ENCODE measurements at regions not wholly inside any gene's neighbourhood (a gene's known extent, or its start where the extent isn't known, plus 50 kb on each side); places are given as distances from the start of the nearest gene placed in this dataset.
A peak's percentile ranks its signal among the peaks of the same experiment; 100 is the strongest.

DNA sequence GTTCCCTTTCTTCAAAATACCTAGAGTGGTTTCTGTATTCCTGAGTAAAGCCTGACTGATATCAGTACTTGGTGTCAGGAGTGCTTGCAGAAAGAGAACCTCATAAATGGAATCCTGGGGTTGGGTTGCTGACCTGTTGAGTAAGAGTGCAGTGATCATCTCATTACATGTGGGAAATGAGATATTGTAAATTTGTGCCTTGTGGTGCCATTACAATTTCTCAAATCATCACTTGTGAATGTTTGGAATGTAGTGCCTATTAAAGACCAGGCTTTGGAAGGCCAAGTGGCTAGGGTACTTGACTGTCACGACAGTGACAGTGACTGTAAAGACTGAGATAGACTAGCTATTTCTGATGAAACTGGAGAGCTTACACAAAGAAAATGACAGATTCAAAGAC is 176.7 kb upstream of the CTTNBP2NL start:
- DNase-seq (ENCODE audit: low spot score) = no peak

- no peak for DNase-seq (ENCODE audit: low spot score)
These were observed 165.8 kb upstream of the CTTNBP2NL start for GRCh38 chr1:112230232-112230631.

DNA sequence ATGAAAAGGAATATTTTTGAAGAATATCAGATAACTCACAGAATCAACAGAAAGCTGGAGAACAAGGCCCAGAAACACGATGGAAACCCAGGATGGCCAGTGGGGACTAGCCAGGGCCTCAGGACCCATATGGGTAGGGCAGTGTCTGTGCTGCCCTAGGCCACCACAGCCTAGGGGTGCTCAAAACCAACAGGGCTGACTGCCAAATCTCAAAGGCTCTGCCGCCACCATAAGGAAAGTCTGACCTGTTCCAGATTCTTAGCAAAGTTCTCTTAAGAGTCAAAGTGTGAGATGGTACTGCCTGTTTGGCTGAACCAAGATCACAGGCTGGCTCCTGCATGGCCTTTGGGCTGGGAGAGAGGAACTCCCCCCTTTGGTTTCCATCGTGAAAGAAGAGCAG is 164.7 kb upstream of the CTTNBP2NL start:
- DNase-seq (ENCODE audit: low spot score) = no peak

GRCh38 chr1:112232848-112233247 is 163.2 kb upstream of the CTTNBP2NL start:
- DNase-seq (ENCODE audit: low spot score) = no peak

DNA sequence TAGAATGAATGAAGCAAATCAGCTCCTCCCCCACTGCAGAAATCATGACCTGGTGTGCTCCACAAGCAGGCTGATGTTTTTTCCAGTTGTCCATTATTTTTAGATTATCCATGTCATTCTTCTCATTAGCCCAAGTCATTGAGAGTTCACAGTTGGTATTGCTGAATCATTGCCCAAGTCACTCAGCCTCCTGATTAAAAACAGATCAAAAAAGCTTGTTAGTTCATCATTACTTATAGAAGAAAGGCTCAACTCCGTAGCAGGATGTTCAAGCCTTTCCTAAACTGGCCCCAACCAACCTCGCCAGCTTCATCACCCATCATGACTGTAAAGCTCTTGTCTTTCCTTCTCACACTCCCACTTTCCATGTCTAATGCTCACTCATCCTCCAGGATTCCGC is 161.3 kb upstream of the CTTNBP2NL start:
- no peak for DNase-seq (ENCODE audit: low spot score)

DNA sequence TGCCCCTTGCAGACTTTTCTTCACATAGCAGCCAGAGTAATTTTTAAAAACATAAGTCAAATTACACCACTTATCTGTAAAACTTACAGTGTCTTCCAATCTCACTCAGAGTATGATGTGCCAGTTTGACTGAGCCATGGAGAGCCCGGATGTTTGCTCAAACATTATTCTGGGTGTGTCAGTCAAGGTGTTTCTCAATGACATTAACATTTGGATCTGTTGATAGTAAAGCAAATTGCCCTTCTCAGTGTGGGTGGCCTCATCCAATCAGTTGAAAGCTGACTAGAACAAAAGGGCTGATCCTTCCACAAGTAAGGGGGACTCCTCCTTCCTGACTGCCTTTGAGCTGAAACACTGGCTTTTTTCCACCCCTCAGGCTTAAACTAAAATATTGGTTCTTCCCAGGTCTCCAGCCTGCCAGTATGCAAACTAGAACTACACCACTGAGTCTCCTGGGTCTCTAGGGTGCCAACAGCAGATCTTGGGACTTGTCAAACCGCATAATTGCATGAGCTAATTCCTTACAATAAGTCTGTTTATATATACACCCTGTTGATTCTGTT is 157.9 kb upstream of the CTTNBP2NL start:
- DNase-seq (ENCODE audit: low spot score) = no peak

DNA sequence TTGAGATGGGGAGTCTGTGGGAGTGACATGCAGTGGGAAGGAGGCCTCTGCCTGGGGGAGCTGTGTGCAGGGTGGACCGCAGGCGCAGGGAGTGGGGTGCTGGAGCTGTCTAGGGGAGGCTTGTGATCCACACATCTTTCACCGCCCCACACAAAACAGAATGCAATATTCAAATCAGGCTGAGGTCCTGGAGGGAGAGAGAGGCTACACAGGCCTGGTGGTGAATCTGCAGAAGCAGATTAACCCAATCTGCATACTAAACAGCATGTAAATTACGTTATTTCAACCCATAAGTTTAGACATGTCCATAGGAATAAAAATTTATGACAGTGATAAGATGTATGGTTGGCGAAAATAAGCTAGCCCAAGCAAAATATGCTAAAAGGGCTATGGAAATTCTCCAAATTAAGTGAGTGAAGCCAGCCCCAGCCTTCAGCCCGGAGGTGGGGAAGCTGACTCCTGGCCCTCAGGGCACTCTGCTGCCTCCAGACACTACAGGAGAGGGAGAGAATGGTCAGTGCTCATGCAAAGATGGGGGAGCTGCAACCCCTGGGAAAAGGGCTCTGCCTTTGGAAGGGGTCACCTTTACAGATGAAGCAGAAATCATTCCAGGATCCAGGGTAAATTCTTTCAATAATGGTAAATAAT is 156.2 kb upstream of the CTTNBP2NL start:
- no peak for DNase-seq (ENCODE audit: low spot score)

- DNase-seq (ENCODE audit: low spot score) = no peak
These were observed 153.5 kb upstream of the CTTNBP2NL start for GRCh38 chr1:112242470-112242869.

- DNase-seq (ENCODE audit: low spot score) = no peak
These were observed 151.9 kb upstream of the CTTNBP2NL start for GRCh38 chr1:112244131-112244530.

DNA sequence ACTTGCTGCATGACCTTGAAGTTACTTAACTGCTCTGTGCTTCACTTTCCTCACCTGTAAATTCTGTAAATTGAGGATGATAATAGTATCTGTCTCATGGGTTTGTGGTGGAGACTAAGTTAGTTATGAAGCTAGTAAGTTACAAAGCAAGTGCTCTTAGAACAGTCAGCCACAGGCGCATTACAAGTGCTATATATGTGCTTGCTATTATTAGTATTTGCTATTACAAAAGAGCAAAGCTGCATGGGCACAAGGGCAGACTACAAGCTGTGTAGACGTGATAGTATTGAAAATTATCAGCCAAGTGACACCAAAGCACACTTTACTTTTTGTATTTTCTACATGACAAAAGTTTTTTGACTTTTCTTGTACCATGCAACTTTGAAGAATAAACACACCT is 150.9 kb upstream of the CTTNBP2NL start:
- DNase-seq (ENCODE audit: low spot score) = no peak

DNA sequence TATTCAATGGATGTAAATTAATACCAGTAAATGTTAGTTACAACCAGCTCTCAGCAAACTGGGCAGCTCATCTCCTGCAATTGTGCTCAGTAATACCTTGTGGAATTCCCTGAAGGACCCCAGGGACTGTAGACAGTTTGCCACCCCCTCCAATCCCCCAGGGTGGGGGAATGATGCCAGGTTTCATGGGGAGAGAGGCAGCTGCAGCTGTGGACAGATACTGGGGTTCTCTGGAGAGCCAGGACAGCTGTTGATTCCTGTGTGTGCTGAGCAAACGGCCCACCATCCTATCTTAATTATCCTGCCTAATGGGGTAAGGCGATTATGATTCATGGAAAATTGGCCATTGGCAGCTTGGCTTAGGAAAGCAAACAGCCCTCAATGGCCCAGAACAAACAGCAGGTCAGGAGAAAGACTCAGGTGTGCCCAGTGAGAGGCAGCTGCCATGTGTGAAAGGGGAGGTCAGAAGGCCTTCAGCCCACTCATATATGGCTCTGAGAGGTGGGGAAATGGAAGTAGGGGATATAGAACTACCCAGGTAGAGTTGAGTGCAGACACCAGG is 148.9 kb upstream of the CTTNBP2NL start:
- DNase-seq (ENCODE audit: low spot score) = no peak

DNA sequence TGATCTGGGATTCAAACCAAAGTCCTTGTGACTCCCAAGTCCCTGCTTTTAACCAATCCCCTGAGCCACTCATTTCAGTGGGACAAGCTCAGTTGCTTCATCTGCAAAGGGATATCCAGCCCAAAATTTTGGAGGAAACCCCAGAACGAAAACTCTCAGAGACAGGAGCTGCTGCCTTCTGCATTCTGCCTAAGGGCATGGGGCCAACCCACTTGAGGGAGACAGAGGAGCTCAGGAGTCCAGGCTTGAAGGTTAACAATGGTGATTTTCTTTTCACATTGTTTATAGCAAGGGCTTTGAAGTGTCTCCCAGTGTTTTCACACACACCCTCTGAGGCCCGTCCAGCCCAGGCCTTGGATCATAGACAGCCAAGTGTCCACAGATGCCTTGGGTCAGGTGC is 148.1 kb upstream of the CTTNBP2NL start:
- no peak for DNase-seq (ENCODE audit: low spot score)

- no peak for DNase-seq (ENCODE audit: low spot score)
These were observed 145.1 kb upstream of the CTTNBP2NL start for GRCh38 chr1:112250892-112251291.

- peak; percentile 31 for DNase-seq (ENCODE audit: low spot score)
These were observed 144.1 kb upstream of the CTTNBP2NL start for GRCh38 chr1:112251766-112252506.

GRCh38 chr1:112253366-112253765 is 142.6 kb upstream of the CTTNBP2NL start:
- no peak for DNase-seq (ENCODE audit: low spot score)

- no peak for DNase-seq (ENCODE audit: low spot score)
These were observed 140.9 kb upstream of the CTTNBP2NL start for GRCh38 chr1:112255080-112255479.

- no peak for DNase-seq (ENCODE audit: low spot score)
These were observed 139.6 kb upstream of the CTTNBP2NL start for GRCh38 chr1:112256411-112256810.

DNA sequence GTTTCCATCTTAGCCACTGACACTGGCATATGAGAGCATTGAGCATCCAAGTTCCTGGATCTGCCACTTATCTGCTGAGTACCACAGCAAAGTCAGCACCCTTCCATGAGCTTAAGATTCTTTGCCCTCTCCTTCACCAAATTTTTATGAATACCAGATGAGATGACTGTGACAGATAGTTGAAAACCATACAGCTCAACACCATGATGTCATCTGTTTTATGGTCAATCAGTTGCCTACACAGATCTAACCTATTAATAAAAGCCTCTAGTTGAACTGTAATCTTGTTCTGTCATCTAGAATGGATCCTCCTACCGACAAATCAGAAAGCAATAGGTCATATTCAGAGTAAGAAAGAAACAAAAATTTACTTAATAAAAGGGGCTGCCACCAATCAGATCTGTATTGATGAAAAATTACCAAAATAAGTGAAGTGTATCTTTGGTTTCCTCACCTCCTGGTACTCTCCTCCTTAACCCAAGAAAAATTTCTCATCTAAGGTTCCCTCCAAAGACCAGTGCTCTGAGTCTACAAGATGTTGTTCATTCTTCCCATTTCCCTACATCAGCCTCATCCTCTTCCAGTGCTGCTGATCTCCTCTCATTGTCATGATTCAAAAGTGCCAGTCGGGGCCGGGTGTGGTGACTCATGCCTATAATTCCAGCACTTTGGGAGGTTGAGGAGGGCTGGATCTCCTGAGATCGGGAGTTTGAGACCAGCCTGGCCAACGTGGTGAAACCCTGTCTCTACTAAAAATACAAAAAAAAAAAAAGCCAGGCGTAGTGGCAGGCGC is 138.8 kb upstream of the CTTNBP2NL start:
- no peak for DNase-seq (ENCODE audit: low spot score)

- no peak for DNase-seq (ENCODE audit: low spot score)
These were observed 135.3 kb upstream of the CTTNBP2NL start for GRCh38 chr1:112260699-112261098.

DNA sequence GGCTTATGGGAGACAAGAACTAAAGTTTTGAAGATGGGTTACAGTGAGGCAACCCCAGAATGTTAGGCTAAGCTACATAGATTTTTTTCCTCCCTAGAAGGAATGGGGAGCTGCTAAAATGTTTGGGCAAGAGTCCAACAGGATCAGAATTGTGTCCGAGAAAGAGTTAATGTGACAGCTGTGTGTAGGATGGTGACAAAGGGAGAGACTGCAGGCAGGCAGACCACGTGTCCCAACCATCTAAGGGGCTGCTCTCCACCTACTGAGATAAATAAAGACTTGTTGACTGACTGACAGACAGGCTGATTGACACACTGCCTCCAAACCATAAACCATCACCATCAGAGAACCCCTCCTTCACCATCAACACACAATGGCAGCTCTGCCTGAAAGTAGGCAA is 133.7 kb upstream of the CTTNBP2NL start:
- DNase-seq (ENCODE audit: low spot score) = no peak

DNA sequence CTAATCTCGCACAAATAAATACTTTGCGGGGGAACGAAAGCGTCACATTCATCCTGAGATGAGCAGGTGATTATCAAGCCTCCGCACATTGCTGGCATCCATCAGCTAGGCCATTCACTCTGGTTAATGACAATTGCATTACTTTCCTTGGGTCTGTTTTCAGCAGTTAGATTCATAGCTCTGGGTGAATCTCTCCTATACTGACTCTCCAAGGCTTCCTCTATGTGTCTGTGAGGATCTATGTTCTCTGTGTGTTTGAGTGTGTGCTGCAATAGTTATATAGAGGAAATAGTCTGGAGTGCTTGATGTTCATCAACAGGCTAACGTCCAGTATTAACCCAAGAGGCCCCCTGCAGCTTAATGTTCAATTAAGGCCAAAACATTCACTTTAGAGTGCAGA is 133.0 kb upstream of the CTTNBP2NL start:
- DNase-seq (ENCODE audit: low spot score) = no peak

DNA sequence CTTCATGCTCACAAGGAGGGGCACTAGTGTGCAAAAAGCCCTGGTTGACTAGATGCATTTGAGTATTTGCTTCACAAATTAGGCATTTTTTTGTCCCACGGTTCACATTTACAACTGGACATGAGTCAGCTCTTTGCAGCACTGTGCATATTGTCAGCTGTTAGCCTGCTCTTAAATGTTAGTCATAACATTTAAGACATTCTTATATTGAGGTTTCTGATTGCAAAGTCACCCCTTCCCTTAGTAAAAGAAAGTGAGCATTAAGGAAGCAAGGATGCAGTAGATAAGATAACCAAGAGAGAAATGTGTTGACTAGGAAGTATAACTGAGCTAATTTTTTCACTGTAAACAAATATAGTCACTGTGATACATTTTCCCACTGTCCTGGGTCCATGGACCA is 132.6 kb upstream of the CTTNBP2NL start:
- DNase-seq (ENCODE audit: low spot score) = peak; percentile 50

Measured in H4 (cell line).